GM21515 (cell line): ENCODE measurements at regions not wholly inside any gene's neighbourhood (a gene's known extent, or its start where the extent isn't known, plus 50 kb on each side); places are given as distances from the start of the nearest gene placed in this dataset.

Source experiments
- ATAC-seq: cut with Tn5 transposase; IDR thresholded peaks from one replicate; pipeline ENCODE4 v1.9.1; 2021; ENCODE audit not compliant: unreplicated experiment

GRCh38 chr4:36921476-36922216, 322.9 kb upstream of the NWD2 start:
- ATAC-seq: no peak

DNA sequence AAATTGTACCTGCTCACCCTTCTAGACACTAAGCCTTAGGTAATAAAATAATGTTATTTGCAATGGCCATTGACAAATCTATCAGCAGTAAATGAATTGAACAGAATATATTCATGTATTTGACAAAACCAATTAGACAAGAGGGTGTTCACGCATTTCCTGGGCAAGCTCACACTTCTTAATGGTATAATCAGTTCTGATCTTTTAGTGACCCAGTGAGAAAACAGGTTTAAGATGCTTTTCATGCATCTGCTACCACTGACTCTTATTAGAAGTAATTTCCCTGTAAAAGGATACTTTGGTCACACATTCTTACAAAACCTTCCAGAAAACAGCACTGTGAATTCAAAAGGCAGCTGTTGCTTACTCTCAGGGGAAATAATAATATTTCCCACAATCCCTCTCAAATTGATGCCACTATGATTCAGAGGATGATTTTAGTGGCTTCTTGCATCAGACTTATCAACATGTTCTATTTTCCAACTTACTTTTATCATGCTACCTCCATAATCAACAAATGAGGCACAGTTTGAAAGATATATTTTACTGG, 313.9 kb upstream of the NWD2 start:
- no peak for ATAC-seq

- ATAC-seq: no peak
These were observed 300.3 kb upstream of the NWD2 start for GRCh38 chr4:36944232-36944631.

DNA sequence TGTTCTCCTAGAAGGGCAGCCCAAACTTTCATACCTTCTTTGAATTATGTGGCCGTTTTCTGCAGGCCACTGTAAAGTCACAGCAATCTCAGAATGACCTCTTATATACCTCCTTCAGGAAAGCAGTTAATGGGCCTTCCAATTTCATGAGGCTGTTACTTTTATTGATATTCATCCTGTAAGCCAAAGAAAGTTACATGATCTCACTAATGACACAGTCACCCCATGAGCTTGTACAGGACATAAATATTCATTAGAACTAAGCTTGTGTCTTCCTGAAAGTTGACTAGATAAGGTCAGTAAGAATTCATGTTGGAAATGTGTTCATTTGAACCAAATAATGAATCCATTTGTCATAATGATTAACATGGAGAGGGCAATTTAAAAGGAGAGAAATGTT, 283.1 kb upstream of the NWD2 start:
- ATAC-seq: no peak

- ATAC-seq: no peak
These were observed 277.6 kb upstream of the NWD2 start for GRCh38 chr4:36966756-36967460.

- ATAC-seq: no peak
These were observed 265.0 kb upstream of the NWD2 start for GRCh38 chr4:36979533-36979932.

GRCh38 chr4:36990128-36990872, 254.2 kb upstream of the NWD2 start:
- ATAC-seq: peak; percentile 90

GRCh38 chr4:36997727-36998126, 246.8 kb upstream of the NWD2 start:
- ATAC-seq: peak; percentile 66

DNA sequence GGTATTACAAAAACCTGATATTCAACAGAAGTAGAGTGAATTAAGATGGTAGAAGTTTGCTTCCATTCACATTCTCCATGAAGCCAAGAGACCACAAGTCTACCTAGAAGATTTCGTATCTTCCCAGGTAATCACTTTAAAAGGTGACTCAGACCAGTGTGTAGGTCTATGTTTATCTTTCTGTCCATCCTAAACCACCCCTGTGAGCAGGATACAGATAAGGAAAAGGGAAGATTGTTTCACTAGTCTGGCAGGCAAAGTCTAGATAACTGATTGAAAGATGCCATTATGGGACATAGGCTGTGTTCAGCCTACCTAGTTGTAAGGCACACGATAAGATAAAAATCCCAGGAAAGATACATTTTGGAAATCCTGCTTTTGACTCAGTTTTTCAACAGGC, 244.3 kb upstream of the NWD2 start:
- no peak for ATAC-seq

DNA sequence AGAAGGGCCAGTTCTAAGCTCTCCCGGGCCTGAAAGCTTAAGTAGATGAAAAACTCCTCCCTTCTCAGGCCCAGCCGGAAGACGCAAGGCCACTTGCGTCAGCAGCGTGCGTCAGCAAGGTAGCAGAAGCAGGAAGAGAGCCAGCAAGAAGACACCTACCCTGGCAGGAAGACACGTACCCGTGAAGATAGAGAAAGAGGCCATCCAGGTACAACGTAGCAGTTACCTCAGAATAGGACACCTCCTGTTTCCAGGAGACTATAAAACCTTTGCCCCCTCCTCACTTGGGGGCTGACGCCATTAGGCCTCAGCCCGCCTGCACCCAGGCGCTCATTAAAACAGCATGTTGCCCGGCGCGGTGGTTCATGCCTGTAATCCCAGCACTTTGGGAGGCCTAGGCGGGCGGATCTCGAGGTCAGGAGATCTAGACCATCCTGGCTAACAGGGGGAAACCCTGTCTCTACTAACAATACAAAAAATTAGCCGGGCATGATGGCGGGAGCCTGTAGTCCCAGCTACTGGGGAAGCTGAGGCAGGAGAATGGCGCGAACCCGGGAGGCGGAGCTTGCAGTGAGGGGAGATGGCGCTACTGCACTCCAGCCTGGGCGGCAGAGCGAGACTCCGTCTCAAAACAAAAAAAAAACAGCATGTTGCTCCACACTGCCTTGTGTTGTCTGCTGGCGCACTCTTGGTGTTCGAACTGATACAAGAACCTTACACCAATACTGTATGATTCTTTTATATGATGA, 242.7 kb upstream of the NWD2 start:
- no peak for ATAC-seq

DNA sequence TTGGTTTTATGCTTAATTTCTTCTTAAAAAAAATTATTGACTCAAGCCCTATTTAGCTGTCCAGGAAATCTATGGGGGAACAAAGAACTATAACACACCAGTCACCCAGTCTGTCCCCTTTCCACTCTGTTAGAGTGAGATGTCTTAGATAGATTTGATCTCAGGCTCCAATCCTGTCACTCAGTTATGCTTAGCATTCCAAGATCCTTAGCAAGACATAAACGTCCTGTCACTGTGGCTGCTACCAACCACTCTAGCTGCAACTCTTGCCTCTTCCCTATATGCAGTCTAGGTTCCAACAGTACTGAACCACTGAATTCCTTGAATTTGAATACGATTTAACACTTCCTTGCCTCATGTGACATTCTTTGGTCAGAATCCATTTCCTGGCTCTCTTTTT, 241.9 kb upstream of the NWD2 start:
- ATAC-seq: no peak

GRCh38 chr4:37008199-37008598, 236.3 kb upstream of the NWD2 start:
- no peak for ATAC-seq

- no peak for ATAC-seq
These were observed 230.0 kb upstream of the NWD2 start for GRCh38 chr4:37014584-37014983.

GRCh38 chr4:37015391-37015790, 229.2 kb upstream of the NWD2 start:
- ATAC-seq: no peak

DNA sequence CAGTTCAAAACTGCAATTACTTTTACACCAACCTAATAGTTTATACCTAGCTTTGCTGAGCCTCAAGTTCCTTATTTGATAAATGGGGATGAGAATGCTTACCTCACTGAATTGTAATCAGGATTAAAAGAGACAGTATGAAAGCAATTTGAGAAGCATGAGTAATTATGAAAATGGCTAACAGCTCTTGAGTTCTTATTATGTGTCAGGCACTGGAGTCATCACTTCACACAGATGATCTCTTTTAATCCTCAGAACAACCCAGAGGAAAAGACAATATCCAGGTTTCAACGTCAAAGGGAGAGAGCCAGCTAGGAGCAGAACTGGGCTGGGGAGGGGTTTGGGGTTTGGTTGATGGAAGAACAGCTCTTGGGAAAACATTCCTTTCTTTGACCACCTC, 221.0 kb upstream of the NWD2 start:
- ATAC-seq: no peak

DNA sequence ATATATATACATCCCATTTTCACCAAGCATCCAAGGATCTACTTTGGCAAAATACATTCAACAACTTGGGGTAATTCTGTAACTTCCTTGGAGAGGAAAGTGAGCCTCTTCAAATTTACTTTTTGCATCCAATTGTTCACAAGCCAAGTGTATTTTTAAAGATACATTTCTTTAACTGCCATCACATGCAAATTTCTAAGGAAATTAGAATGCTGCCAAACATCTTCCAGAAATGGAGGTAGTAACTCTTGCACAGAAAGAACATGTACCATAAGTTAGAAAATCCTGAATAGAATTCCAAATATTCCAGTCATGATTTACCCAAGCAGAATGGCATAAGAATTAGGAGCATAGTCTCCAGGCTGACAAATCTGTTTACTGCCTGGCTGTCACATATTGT, 220.5 kb upstream of the NWD2 start:
- ATAC-seq: no peak

- no peak for ATAC-seq
These were observed 203.7 kb upstream of the NWD2 start for GRCh38 chr4:37040816-37041215.

- ATAC-seq: no peak
These were observed 201.2 kb upstream of the NWD2 start for GRCh38 chr4:37043342-37043741.

- no peak for ATAC-seq
These were observed 193.4 kb upstream of the NWD2 start for GRCh38 chr4:37051111-37051510.

DNA sequence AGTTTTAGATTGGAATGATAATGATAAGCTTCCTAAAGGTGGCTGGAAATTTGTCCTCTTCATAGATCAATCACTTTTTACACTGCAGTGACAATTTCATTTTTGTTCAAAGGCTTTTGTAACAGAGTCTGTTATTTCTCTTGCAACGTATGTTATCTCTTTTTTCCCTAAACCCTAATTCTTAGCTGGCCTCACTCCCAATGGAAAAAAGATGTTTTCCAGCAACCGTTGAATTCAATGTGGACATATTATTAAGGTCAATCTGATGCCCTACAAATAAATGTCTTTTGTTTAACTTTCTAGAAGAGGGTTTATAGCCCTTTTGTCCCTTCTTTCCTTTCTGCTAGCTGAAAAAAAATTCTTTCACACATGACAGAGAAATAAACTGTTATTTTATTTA, 192.7 kb upstream of the NWD2 start:
- no peak for ATAC-seq

- ATAC-seq: no peak
These were observed 189.9 kb upstream of the NWD2 start for GRCh38 chr4:37054531-37055077.
